OCI-LY3 (cell line): ENCODE measurements at regions not wholly inside any gene's neighbourhood (a gene's known extent, or its start where the extent isn't known, plus 50 kb on each side); places are given as distances from the start of the nearest gene placed in this dataset.

Source experiments
- CTCF ChIP-seq: fragments of 200-600, 300-600 bp; sonication (generic); IDR thresholded peaks from 2 replicates; pipeline ENCODE4 v1.5.1; 2014; ENCODE audit warnings: antibody characterized with exemption, low read length, low read depth
- EZH2phosphoT487 ChIP-seq: fragments of 200-600 bp; shearing (Covaris generic); IDR thresholded peaks from 2 replicates; pipeline ENCODE4 v1.6.1; 2018; ENCODE audit warnings: antibody characterized with exemption, mixed run types, low read depth

GRCh38 chr11:122430490-122430889, 225.0 kb upstream of the UBASH3B start:
- TF ChIP-seq CTCF (no peak), EZH2phosphoT487 (no peak)
